HEK293 (cell line): ENCODE measurements at regions not wholly inside any gene's neighbourhood (a gene's known extent, or its start where the extent isn't known, plus 50 kb on each side); places are given as distances from the start of the nearest gene placed in this dataset.

Experiments used
- CTCF ChIA-PET: fragments of 350-600 bp; formaldehyde crosslinking; extraction: SDS; loops from one replicate; lab custom pipeline; 2021; ENCODE audit warnings: antibody characterized with exemption; lab: Yijun Ruan, JAX
- POLR2A ChIA-PET: fragments of 300-600 bp; formaldehyde crosslinking; extraction: SDS; loops from one replicate; lab custom pipeline; 2020; ENCODE audit warnings: antibody characterized with exemption, inconsistent platforms; lab: Yijun Ruan, JAX
- H3K27ac ChIP-seq: fragments of 200-500 bp; sonication (Bioruptor generic); 2 replicates; pipeline ENCODE4 v1.5.1; 2014; ENCODE audit warnings: low read depth, low read length, control low read depth, inconsistent platforms; ENCODE audit errors: extremely low read depth
- H3K36me3 ChIP-seq, 2 experiments: fragments of 200-500 bp in 1 of 2; sonication (Bioruptor generic) in 1 of 2; 1 replicate in 1 of 2; 2 replicates in 1 of 2; pipeline ENCODE4 v1.5.1; 2014 to 2017; ENCODE audit warnings: inconsistent platforms in 2 of 2, low read length in 2 of 2; ENCODE audit not compliant: control insufficient read depth in 2 of 2, insufficient read depth in 1 of 2
- H3K4me1 ChIP-seq: fragments of 200-500 bp; sonication (Bioruptor generic); 2 replicates; pipeline ENCODE4 v1.5.1; 2014; ENCODE audit warnings: mild to moderate bottlenecking, low read length, inconsistent platforms; ENCODE audit not compliant: control insufficient read depth, insufficient read depth
- H3K4me3 ChIP-seq: 2 replicates; pipeline ENCODE4 v1.5.1; 2011; ENCODE audit warnings: low read depth, mild to moderate bottlenecking, control low read depth, low read length, moderate library complexity
- H3K9me3 ChIP-seq: fragments of 200-500 bp; sonication (Bioruptor generic); 2 replicates; pipeline ENCODE4 v1.5.1; 2014; ENCODE audit warnings: low read depth, low read length, inconsistent platforms; ENCODE audit not compliant: control insufficient read depth, insufficient read depth
- BCL11A ChIP-seq: fragments of 450-650 bp; formaldehyde crosslinking; IDR thresholded peaks from 2 replicates; pipeline ENCODE4 v1.5.1; 2016; ENCODE audit warnings: low read depth, missing biosample characterization, missing genetic modification characterization
- HOXC10 ChIP-seq: sonication (generic); formaldehyde crosslinking; IDR thresholded peaks from 2 replicates; pipeline ENCODE4 v1.8.1; 2023; ENCODE audit warnings: mild to moderate bottlenecking, missing genetic modification reagents
- KLF10 ChIP-seq: fragments of 450-650 bp; IDR thresholded peaks from 2 replicates; pipeline ENCODE4 v1.5.1; 2018; ENCODE audit warnings: missing biosample characterization, mild to moderate bottlenecking, missing genetic modification characterization
- REST ChIP-seq: fragments of 450-650 bp; formaldehyde crosslinking; IDR thresholded peaks from 2 replicates; pipeline ENCODE4 v1.5.1; 2016; ENCODE audit warnings: missing biosample characterization, missing genetic modification characterization
- SCRT1 ChIP-seq: fragments of 450-650 bp; formaldehyde crosslinking; IDR thresholded peaks from 2 replicates; pipeline ENCODE4 v1.5.1; 2016; ENCODE audit warnings: missing biosample characterization, missing genetic modification characterization, borderline replicate concordance
- WT1 ChIP-seq: fragments of 450-650 bp; formaldehyde crosslinking; IDR thresholded peaks from 2 replicates; pipeline ENCODE4 v1.5.1; 2016; ENCODE audit warnings: missing biosample characterization, missing genetic modification characterization
- ZBTB10 ChIP-seq: fragments of 450-650 bp; formaldehyde crosslinking; IDR thresholded peaks from 2 replicates; pipeline ENCODE4 v1.5.1; 2016; ENCODE audit warnings: missing biosample characterization, missing genetic modification characterization
- ZBTB20 ChIP-seq: fragments of 450-650 bp; formaldehyde crosslinking; IDR thresholded peaks from 2 replicates; pipeline ENCODE4 v1.5.1; 2016; ENCODE audit warnings: missing biosample characterization, missing genetic modification characterization
- ZBTB44 ChIP-seq: fragments of 450-650 bp; IDR thresholded peaks from 2 replicates; pipeline ENCODE4 v1.5.1; 2018; ENCODE audit warnings: missing biosample characterization, mild to moderate bottlenecking, missing genetic modification characterization
- ZFHX2 ChIP-seq: fragments of 450-650 bp; formaldehyde crosslinking; conservative IDR thresholded peaks from 2 replicates; pipeline ENCODE4 v1.5.1; 2016; ENCODE audit warnings: missing biosample characterization, missing genetic modification characterization
- ZFP41 ChIP-seq: fragments of 450-650 bp; formaldehyde crosslinking; IDR thresholded peaks from 2 replicates; pipeline ENCODE4 v1.5.1; 2016; ENCODE audit warnings: missing biosample characterization, missing genetic modification characterization, borderline replicate concordance
- ZNF132 ChIP-seq: fragments of 450-650 bp; formaldehyde crosslinking; IDR thresholded peaks from 2 replicates; pipeline ENCODE4 v1.5.1; 2017; ENCODE audit warnings: missing biosample characterization, missing genetic modification characterization, borderline replicate concordance
- ZNF138 ChIP-seq: fragments of 450-650 bp; formaldehyde crosslinking; IDR thresholded peaks from 2 replicates; pipeline ENCODE4 v1.5.1; 2016; ENCODE audit warnings: missing biosample characterization, missing genetic modification characterization, borderline replicate concordance
- ZNF223 ChIP-seq: fragments of 450-650 bp; formaldehyde crosslinking; IDR thresholded peaks from 2 replicates; pipeline ENCODE4 v1.5.1; 2016; ENCODE audit warnings: missing biosample characterization, missing genetic modification characterization
- ZNF280D ChIP-seq: fragments of 450-650 bp; formaldehyde crosslinking; IDR thresholded peaks from 2 replicates; pipeline ENCODE4 v1.5.1; 2016; ENCODE audit warnings: missing biosample characterization, missing genetic modification characterization
- ZNF600 ChIP-seq: fragments of 450-650 bp; formaldehyde crosslinking; IDR thresholded peaks from 2 replicates; pipeline ENCODE4 v1.5.1; 2016; ENCODE audit warnings: missing biosample characterization, missing genetic modification characterization
- ZNF626 ChIP-seq: fragments of 450-650 bp; sonication (Bioruptor Pico); formaldehyde crosslinking; IDR thresholded peaks from 2 replicates; pipeline ENCODE4 v1.5.1; 2018; ENCODE audit warnings: missing biosample characterization, missing genetic modification characterization, inconsistent platforms
- ZSCAN16 ChIP-seq: fragments of 450-650 bp; formaldehyde crosslinking; IDR thresholded peaks from 2 replicates; pipeline ENCODE4 v1.5.1; 2016; ENCODE audit warnings: missing biosample characterization, missing genetic modification characterization

GRCh38 chr11:58782066-58782465 is 50.3 kb upstream of the GLYAT start:
- no peak for TF ChIP-seq ZBTB44 (tag by site-specific recombination)
- TF ChIP-seq SCRT1: no peak
- no peak for TF ChIP-seq ZFHX2 (tag by site-specific recombination)
- TF ChIP-seq WT1 (tag by site-specific recombination): no peak
- no peak for TF ChIP-seq KLF10 (tag by site-specific recombination)
- no peak for TF ChIP-seq ZNF138 (tag by site-specific recombination)
- no peak for TF ChIP-seq ZFP41 (tag by site-specific recombination)
- no peak for TF ChIP-seq ZBTB20
- no peak for TF ChIP-seq ZBTB10 (tag by site-specific recombination)
- no peak for TF ChIP-seq BCL11A (tag by site-specific recombination)
- no peak for TF ChIP-seq ZNF600 (tag by site-specific recombination)
- TF ChIP-seq ZNF132: no peak
- no peak for TF ChIP-seq REST
- no peak for TF ChIP-seq ZNF223 (tag by site-specific recombination)
- TF ChIP-seq ZNF626 (tag by site-specific recombination): no peak
- TF ChIP-seq HOXC10 (CRISPR knock-in tag): no peak
- TF ChIP-seq ZNF280D (tag by site-specific recombination): no peak
- no peak for TF ChIP-seq ZSCAN16 (tag by site-specific recombination)
- H3K4me3 ChIP-seq: no peak overlapping the region
- ChIA-PET POLR2A (no interaction called here), CTCF (interaction anchor here (0.5 to 1.0 kb wide), 2 partner anchors 276 to 428 kb away, joined by 3 to 4 read pairs; no protein-coding TSS in a partner anchor)
- no peaks in the 10 kb centered on the region for H3K4me1 ChIP-seq
- no peak overlapping the region for H3K27ac ChIP-seq
- H3K9me3 ChIP-seq: no peaks in the 10 kb centered on the region
- no peaks in the 10 kb centered on the region for H3K36me3 ChIP-seq
